ENCODE measurements at regions not wholly inside any gene's neighbourhood (a gene's known extent, or its start where the extent isn't known, plus 50 kb on each side); places are given as distances from the start of the nearest gene placed in this dataset.

- TF ChIP-seq CTCF (IDR thresholded peaks at IDR 0.05), result no peak
- TF ChIP-seq EP300 (IDR thresholded peaks at IDR 0.05), result no peak
- TF ChIP-seq POLR2A (IDR thresholded peaks at IDR 0.05), result no peak
Observed at GRCh38 chr20:12577213-12577612, 431.6 kb upstream of the SPTLC3 start.
